SK-N-SH (cell line): ENCODE measurements at regions not wholly inside any gene's neighbourhood (a gene's known extent, or its start where the extent isn't known, plus 50 kb on each side); places are given as distances from the start of the nearest gene placed in this dataset.

Experiments
- CTCF ChIA-PET: fragments of 300-600, 350-600 bp; formaldehyde crosslinking; extraction: SDS; loops from one replicate; lab custom pipeline; 2021; lab: Yijun Ruan, JAX
- POLR2A ChIA-PET: fragments of 350-600 bp; sonication (Branson Sonifier 250); formaldehyde crosslinking; extraction: SDS; loops from one replicate; lab custom pipeline; 2020; ENCODE audit warnings: antibody characterized with exemption, inconsistent platforms; lab: Yijun Ruan, JAX
- DNase-seq: peaks from one replicate; pipeline ENCODE4 v3.0.0; 2012
- H2AFZ ChIP-seq: fragments of 200-600 bp; sonication (generic); 2 replicates; pipeline ENCODE4 v1.8.1; 2016; ENCODE audit warnings: antibody characterized with exemption, mild to moderate bottlenecking, low read depth
- H3F3A ChIP-seq: fragments of 200-600 bp; sonication (generic); replicated peaks from 2 replicates; pipeline ENCODE3; 2016; ENCODE audit warnings: antibody characterized with exemption, mild to moderate bottlenecking; ENCODE audit not compliant: insufficient read depth
- H3K27ac ChIP-seq, 2 experiments: fragments of 200-500 bp in 1 of 2; fragments of 200-600 bp in 1 of 2; sonication (Bioruptor generic) in 1 of 2; sonication (generic), shearing (Covaris generic) in 1 of 2; 2 replicates each; pipeline versions ENCODE4 v1.5.1 to v1.6.1; 2014 to 2016; ENCODE audit warnings: low read depth in 2 of 2, inconsistent platforms in 1 of 2, low read length in 1 of 2, mild to moderate bottlenecking in 1 of 2, mixed read lengths in 1 of 2
- H3K27me3 ChIP-seq: fragments of 200-600 bp; sonication (generic), shearing (Covaris generic); 2 replicates; pipeline ENCODE4 v1.6.1; 2016; ENCODE audit warnings: mixed run types; ENCODE audit not compliant: insufficient read depth
- H3K36me3 ChIP-seq, 2 experiments: fragments of 200-500 bp in 1 of 2; fragments of 200-600 bp in 1 of 2; sonication (Bioruptor generic) in 1 of 2; sonication (generic) in 1 of 2; replicated peaks in 1 of 2; 2 replicates each; pipeline versions ENCODE3 to v1.5.1; 2014 to 2016; ENCODE audit warnings: low read length in 1 of 2, mild to moderate bottlenecking in 1 of 2; ENCODE audit not compliant: insufficient read depth in 2 of 2, control insufficient read depth in 1 of 2
- H3K4me1 ChIP-seq, 2 experiments: fragments of 200-500 bp in 1 of 2; fragments of 200-600 bp in 1 of 2; sonication (Bioruptor generic) in 1 of 2; sonication (generic), shearing (Covaris generic) in 1 of 2; 2 replicates each; pipeline versions ENCODE4 v1.5.1 to v1.6.1; 2014 to 2016; ENCODE audit warnings: low read depth in 1 of 2, low read length in 1 of 2, mixed run types in 1 of 2; ENCODE audit not compliant: insufficient read depth in 2 of 2, control insufficient read depth in 1 of 2
- H3K4me2 ChIP-seq: fragments of 200-600 bp; sonication (generic), shearing (Covaris generic); 2 replicates; pipeline ENCODE4 v1.6.1; 2017; ENCODE audit warnings: mixed run types
- H3K4me3 ChIP-seq, 2 experiments: fragments of 200-500 bp in 1 of 2; fragments of 200-600 bp in 1 of 2; sonication (Bioruptor generic) in 1 of 2; sonication (generic), shearing (Covaris generic) in 1 of 2; 2 replicates each; pipeline versions ENCODE4 v1.5.1 to v1.8.1; 2014 to 2016; ENCODE audit warnings: low read depth in 2 of 2, inconsistent platforms in 1 of 2, low read length in 1 of 2, mild to moderate bottlenecking in 1 of 2, mixed read lengths in 1 of 2, moderate library complexity in 1 of 2
- H3K79me2 ChIP-seq: fragments of 200-600 bp; sonication (generic); 2 replicates; pipeline ENCODE4 v1.8.1; 2017; ENCODE audit warnings: mild to moderate bottlenecking; ENCODE audit not compliant: insufficient read depth
- H3K9ac ChIP-seq: fragments of 200-600 bp; sonication (generic); 2 replicates; pipeline ENCODE4 v1.6.1; 2017; ENCODE audit warnings: mixed run types
- H3K9me2 ChIP-seq: fragments of 200-600 bp; sonication (generic); 2 replicates; pipeline ENCODE4 v1.6.1; 2017; ENCODE audit warnings: mixed run types
- H3K9me3 ChIP-seq: fragments of 200-600 bp; sonication (generic); 2 replicates; pipeline ENCODE4 v1.6.1; 2017; ENCODE audit warnings: mixed run types, mild to moderate bottlenecking, moderate library complexity
- H4K20me1 ChIP-seq: fragments of 200-600 bp; sonication (generic); 2 replicates; pipeline ENCODE4 v1.6.1; 2017; ENCODE audit warnings: mild to moderate bottlenecking, mixed run types; ENCODE audit not compliant: insufficient read depth
- FOSL2 ChIP-seq: IDR thresholded peaks from 2 replicates; pipeline ENCODE4 v1.4.0; 2012; ENCODE audit warnings: low read depth, mild to moderate bottlenecking, moderate library complexity, borderline replicate concordance
- GABPA ChIP-seq: IDR thresholded peaks from 2 replicates; pipeline ENCODE4 v1.4.0; 2012; ENCODE audit warnings: low read depth, mild to moderate bottlenecking
- MEF2A ChIP-seq: IDR thresholded peaks from 2 replicates; pipeline ENCODE4 v1.4.0; 2012; ENCODE audit warnings: low read depth, borderline replicate concordance
- NFIC ChIP-seq: IDR thresholded peaks from 2 replicates; pipeline ENCODE4 v1.4.0; 2012; ENCODE audit warnings: borderline replicate concordance
- NRF1 ChIP-seq: IDR thresholded peaks from 2 replicates; pipeline ENCODE4 v1.6.1; 2012; ENCODE audit warnings: low read depth, mild to moderate bottlenecking, low read length
- RCOR1 ChIP-seq: fragments of 150-350 bp; IDR thresholded peaks from 2 replicates; pipeline ENCODE4 v1.6.1; 2017; ENCODE audit warnings: antibody characterized with exemption, low read length
- RFX5 ChIP-seq: IDR thresholded peaks from 2 replicates; pipeline ENCODE4 v1.6.1; 2012; ENCODE audit warnings: mild to moderate bottlenecking, improper control_type of control experiment, low read length
- SMC3 ChIP-seq: IDR thresholded peaks from 2 replicates; pipeline ENCODE4 v1.6.1; 2012; ENCODE audit warnings: low read depth, low read length, improper control_type of control experiment
- WGBS: methylation state at CpG from one replicate; pipeline ENCODE4 v1.1.6; 2017; ENCODE audit warnings: low lambda C conversion rate; 5-methylcytosine and 5-hydroxymethylcytosine counted together
- TF ChIP-seq, protein P1 (sequence below): IDR thresholded peaks from 2 replicates; pipeline ENCODE4 v1.6.1; 2012; ENCODE audit warnings: mild to moderate bottlenecking, low read depth, low read length, moderate library complexity
- TF ChIP-seq, protein P2 (sequence below): fragments of 200-600 bp; sonication (generic); IDR thresholded peaks from 2 replicates; pipeline ENCODE4 v1.6.1; 2017; ENCODE audit warnings: antibody characterized with exemption, mild to moderate bottlenecking, moderate library complexity
- TF ChIP-seq, protein P3 (sequence below): fragments of 150-350 bp; IDR thresholded peaks from 2 replicates; pipeline ENCODE4 v1.6.1; 2016; ENCODE audit warnings: mild to moderate bottlenecking, low read depth, low read length
- TF ChIP-seq, protein P4 (sequence below): IDR thresholded peaks from 2 replicates; pipeline ENCODE4 v1.4.0; 2012; ENCODE audit warnings: low read depth

DNA sequence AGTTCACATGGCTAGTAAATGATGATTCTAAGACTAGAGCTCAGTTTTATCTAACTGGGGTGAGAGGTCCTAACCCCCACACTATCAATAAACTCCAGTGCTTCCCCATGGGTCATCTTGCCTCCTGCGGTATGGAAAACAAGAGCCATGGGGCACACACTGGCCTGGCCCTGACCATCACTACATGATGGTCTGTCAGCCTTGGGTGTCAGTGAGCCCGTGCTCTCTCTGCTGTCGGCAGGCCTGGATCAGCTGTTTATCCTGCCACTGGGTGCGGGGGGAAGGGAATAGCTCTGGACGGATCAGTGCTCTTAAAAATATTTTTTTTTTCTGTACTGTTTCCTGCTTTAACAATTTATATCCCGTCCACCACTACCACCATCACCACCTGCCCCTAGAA lies 255.0 kb upstream of the ADGRL2 start:
- H3K4me2 ChIP-seq: no peak overlapping the region
- no peak for TF ChIP-seq GABPA
- TF ChIP-seq NFIC: no peak
- TF ChIP-seq, protein P1, sequence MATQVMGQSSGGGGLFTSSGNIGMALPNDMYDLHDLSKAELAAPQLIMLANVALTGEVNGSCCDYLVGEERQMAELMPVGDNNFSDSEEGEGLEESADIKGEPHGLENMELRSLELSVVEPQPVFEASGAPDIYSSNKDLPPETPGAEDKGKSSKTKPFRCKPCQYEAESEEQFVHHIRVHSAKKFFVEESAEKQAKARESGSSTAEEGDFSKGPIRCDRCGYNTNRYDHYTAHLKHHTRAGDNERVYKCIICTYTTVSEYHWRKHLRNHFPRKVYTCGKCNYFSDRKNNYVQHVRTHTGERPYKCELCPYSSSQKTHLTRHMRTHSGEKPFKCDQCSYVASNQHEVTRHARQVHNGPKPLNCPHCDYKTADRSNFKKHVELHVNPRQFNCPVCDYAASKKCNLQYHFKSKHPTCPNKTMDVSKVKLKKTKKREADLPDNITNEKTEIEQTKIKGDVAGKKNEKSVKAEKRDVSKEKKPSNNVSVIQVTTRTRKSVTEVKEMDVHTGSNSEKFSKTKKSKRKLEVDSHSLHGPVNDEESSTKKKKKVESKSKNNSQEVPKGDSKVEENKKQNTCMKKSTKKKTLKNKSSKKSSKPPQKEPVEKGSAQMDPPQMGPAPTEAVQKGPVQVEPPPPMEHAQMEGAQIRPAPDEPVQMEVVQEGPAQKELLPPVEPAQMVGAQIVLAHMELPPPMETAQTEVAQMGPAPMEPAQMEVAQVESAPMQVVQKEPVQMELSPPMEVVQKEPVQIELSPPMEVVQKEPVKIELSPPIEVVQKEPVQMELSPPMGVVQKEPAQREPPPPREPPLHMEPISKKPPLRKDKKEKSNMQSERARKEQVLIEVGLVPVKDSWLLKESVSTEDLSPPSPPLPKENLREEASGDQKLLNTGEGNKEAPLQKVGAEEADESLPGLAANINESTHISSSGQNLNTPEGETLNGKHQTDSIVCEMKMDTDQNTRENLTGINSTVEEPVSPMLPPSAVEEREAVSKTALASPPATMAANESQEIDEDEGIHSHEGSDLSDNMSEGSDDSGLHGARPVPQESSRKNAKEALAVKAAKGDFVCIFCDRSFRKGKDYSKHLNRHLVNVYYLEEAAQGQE: no peak
- TF ChIP-seq RFX5: no peak
- TF ChIP-seq SMC3: no peak
- TF ChIP-seq, protein P2, sequence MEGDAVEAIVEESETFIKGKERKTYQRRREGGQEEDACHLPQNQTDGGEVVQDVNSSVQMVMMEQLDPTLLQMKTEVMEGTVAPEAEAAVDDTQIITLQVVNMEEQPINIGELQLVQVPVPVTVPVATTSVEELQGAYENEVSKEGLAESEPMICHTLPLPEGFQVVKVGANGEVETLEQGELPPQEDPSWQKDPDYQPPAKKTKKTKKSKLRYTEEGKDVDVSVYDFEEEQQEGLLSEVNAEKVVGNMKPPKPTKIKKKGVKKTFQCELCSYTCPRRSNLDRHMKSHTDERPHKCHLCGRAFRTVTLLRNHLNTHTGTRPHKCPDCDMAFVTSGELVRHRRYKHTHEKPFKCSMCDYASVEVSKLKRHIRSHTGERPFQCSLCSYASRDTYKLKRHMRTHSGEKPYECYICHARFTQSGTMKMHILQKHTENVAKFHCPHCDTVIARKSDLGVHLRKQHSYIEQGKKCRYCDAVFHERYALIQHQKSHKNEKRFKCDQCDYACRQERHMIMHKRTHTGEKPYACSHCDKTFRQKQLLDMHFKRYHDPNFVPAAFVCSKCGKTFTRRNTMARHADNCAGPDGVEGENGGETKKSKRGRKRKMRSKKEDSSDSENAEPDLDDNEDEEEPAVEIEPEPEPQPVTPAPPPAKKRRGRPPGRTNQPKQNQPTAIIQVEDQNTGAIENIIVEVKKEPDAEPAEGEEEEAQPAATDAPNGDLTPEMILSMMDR: no peak
- TF ChIP-seq, protein P3, sequence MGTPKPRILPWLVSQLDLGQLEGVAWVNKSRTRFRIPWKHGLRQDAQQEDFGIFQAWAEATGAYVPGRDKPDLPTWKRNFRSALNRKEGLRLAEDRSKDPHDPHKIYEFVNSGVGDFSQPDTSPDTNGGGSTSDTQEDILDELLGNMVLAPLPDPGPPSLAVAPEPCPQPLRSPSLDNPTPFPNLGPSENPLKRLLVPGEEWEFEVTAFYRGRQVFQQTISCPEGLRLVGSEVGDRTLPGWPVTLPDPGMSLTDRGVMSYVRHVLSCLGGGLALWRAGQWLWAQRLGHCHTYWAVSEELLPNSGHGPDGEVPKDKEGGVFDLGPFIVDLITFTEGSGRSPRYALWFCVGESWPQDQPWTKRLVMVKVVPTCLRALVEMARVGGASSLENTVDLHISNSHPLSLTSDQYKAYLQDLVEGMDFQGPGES: no peak
- no peak for TF ChIP-seq NRF1
- no peak for TF ChIP-seq RCOR1
- no peak for TF ChIP-seq MEF2A
- TF ChIP-seq FOSL2: no peak
- TF ChIP-seq, protein P4, sequence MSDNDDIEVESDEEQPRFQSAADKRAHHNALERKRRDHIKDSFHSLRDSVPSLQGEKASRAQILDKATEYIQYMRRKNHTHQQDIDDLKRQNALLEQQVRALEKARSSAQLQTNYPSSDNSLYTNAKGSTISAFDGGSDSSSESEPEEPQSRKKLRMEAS: no peak
- H3K9me2 ChIP-seq: no peaks in the 10 kb centered on the region
- no peaks in the 10 kb centered on the region for H3K36me3 ChIP-seq
- no peaks in the 10 kb centered on the region for H3K79me2 ChIP-seq
- no peaks in the 10 kb centered on the region for H3K27me3 ChIP-seq
- H3K27ac ChIP-seq: no peak overlapping the region
- H2AFZ ChIP-seq: no peak overlapping the region
- no peaks in the 10 kb centered on the region for H3K9me3 ChIP-seq
- ChIA-PET POLR2A (no interaction called here), CTCF (interaction anchor here (0.8 kb wide), 1 partner anchor 27 kb away, joined by 3 read pairs; no protein-coding TSS in a partner anchor)
- 76% methylated on average over 5 of the region's 6 CpGs for WGBS
- no peaks in the 10 kb centered on the region for H3F3A ChIP-seq
- no peak overlapping the region for H3K4me3 ChIP-seq
- H4K20me1 ChIP-seq: no peaks in the 10 kb centered on the region
- DNase-seq: no peak
- H3K9ac ChIP-seq: no peak overlapping the region
- H3K4me1 ChIP-seq: no peaks in the 10 kb centered on the region; a peak in 1 of 4 replicates
